ENCODE measurements at regions not wholly inside any gene's neighbourhood (a gene's known extent, or its start where the extent isn't known, plus 50 kb on each side); places are given as distances from the start of the nearest gene placed in this dataset.
"Not testable (repeated sequence)": the region's sequence is repeated elsewhere in the genome, so short reads cannot be mapped to it uniquely, and the experiment has no call there.

DNA sequence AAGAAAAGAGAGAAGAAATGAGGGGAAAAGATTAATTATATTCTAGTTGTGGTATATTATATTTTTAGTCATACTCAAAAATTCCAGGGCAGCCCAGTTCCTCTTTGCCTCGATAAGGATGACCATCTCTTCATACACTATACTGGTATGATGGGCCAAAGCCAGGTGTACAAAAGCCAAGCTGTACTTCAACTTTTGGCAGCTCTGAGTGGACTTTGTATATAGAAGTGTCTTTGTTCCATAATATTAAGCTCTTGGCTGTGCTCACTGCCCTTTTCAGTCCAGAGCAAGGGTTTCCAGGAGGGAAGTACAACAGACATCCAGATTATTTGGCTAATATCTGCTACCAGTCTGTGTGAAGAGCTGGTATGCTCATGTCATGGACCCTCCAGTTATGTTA, 934.3 kb upstream of the CDH10 start:
- intact Hi-C loops (cut with DNase I) = no loop called here
- DNase-seq (no peak), ATAC-seq (ENCODE audit: poor library complexity) (no peak)

DNA sequence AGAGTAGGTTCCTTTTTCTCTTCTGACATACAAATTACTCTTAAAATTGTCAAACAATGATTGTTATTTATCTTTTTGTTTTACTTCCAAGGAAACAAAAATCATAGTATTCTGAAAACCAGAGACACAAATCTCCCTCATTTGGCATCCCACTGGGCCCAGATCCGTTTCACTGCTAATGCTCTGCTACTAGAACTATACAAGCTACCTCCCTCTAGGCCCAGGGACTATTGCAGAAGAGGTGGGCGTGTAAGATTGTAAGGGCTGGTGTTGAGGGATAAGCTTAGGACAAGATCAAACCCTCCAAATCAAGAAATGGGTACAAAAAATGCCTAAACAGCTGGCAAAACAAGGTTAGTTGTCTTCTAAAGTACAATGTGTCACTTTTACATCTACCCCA, 928.9 kb upstream of the CDH10 start:
- ATAC-seq (ENCODE audit: poor library complexity) = no peak
- DNase-seq = no peak
- intact Hi-C loops (cut with DNase I) = no loop called here

DNA sequence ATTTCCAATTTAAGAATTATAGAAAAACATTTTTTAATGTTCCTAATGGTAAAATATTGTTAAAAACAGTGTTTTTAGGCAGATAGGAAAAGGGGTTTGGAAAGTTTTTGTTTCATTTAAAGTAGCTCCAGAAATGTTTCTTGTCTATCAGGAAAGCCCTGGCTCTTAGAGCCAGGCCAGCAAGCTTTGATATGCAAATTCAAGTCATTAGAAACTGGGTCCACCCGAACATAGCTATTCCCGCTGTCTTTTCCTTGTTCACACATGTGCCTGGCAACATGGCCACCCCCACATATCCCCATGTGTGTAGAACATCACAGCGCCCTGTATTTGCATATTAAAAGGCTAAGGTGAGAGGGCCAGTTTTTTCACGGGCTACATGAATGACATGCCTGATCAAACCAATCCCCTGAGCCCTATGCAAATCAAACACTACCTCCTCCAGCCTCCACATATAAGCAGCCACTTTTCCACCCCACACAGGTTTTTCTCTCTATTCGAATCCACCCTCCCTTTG, 925.3 kb upstream of the CDH10 start:
- ATAC-seq (ENCODE audit: poor library complexity) (no peak), DNase-seq (no peak)
- intact Hi-C loops (cut with DNase I) = no loop called here

DNA sequence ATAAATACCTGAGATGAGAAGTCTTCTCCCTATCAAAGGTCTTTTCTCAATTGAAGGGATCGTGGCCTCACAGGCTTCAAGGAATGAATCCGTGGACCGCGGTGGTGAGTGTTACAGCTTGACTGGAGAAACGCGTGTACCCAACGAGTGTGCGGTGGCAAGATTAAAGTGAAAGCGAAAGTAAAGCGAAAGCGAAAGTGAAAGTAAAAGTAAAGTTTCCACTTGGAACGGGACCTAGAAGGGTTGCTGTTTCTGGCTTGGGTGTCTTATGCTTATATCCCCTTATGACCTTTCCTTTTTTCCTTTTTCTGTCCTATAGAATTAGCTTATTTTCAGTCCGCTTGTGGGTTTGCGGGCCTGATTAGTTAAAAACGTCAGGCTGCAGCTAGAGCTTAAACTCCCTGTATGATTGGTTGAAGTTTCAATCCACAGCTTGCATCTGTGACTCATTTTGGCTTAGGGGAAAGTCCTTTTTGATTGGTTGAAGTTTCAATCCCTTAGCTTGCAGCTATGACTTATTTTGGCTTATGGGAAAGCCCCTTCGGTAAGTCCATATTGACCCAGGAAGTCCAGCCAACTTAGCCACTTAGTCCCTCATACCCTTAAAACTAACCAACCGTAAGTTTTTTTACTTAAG, 924.3 kb upstream of the CDH10 start:
- intact Hi-C loops (cut with DNase I) = no loop called here
- DNase-seq = no peak
- ATAC-seq (ENCODE audit: poor library complexity) = no peak

DNA sequence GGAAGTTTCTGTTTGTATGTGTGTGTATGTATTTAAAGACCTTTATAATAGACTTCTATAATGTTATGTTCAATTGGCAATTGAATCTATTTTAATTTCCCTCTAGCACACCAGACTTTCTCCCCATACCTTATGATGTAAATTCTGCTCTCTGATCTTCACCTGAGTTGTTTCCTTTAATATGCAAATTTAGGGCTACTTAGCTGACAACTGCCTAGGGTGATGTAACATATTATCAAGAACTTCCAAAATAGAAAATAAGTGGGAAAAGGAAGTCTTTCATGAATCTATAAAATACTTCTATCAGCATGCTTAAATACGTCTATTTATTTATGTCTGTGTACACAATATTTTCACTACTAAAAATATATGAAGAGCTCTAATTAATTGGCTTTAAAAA, 923.5 kb upstream of the CDH10 start:
- no peak for DNase-seq
- no peak for ATAC-seq (ENCODE audit: poor library complexity)
- intact Hi-C loops (cut with DNase I) = no loop called here

DNA sequence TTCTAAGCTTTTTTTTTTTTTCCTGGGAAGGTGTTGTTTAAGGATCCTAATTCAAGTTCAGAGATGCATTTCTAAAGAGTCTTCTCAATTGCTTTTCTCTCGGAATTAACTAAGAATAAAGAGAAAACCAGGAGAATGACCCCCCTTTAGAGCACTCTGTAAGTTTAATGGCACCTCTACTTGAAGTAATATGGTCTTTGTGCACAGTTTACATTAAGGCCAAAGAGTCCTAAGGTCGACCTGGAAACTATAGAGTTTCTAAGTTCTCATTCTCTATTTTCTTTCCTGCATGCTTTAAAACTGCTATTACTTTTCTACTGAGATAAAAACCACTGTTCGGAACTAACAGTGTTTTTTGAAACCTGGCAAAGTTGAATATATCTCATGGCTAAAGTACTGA, 923.1 kb upstream of the CDH10 start:
- no peak for ATAC-seq (ENCODE audit: poor library complexity)
- intact Hi-C loops (cut with DNase I) = no loop called here

DNA sequence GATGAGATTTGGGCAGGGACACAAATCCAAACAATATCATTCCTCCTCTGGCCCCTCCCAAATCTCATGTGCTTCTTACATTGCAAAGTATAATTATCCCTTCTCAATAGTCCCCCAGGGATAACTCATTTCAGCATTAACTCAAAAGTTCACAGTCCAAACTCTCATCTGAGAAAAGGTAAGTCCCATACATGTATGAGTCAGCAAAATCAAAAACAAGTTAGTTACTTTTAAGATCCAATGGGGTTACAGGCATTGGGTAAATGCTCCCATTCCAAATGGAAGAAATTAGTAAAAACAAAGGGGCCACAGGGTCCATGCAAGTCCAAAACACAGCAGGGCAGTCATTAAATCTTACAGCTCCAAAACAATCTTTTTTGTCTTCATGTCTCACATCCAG, 917.9 kb upstream of the CDH10 start:
- DNase-seq (no peak), ATAC-seq (ENCODE audit: poor library complexity) (no peak)
- intact Hi-C loops (cut with DNase I) = no loop called here

More for the DNA sequence above, 923.1 kb upstream of the CDH10 start:
- DNase-seq = no peak

DNA sequence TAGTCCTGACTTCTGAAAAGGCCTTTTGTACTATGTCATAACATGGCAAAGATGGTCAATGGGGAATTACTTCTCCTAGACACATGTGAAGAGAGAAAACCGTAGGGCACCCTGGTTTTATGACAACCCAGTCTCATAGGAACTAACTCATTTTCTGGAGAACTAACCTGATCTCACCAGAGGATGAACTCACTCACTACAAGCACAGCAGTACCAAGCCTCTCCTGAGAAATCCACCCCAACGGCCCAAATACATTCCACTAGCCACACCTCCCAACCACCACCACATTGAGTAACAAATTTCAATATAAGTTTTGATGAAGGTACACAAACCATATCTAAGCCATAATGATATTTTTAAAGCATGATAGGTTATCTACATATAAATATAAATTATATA, 909.3 kb upstream of the CDH10 start:
- no peak for DNase-seq
- no peak for ATAC-seq (ENCODE audit: poor library complexity)
- intact Hi-C loops (cut with DNase I) = no loop called here

DNA sequence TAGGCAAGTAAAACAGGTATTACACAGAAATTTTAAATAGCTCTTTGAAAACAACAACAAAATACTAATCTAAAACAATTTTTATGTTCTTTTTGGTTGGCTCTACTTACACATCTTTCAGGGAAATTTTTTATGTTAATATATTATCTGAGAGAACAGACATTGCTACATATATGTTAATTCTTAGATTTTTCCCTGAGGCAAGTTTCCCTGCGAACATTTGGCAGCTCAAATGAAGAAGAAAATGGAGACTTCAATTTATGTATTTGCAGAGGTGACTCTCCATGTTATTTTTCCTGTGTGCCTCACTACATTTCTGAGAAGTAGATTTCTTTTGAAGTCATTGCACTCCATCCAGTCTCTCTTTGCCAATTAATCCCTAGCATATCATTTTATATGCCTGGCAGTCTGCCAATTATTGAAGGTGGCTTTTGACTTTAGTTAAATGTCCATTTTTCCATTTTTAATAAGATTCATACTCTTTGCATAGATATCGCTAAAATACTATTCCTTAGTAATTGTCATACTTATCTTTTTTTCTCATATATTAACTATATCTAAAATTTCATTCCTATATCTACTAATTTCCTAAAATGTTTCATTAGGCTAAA, 908.2 kb upstream of the CDH10 start:
- intact Hi-C loops (cut with DNase I) = no loop called here
- DNase-seq = no peak
- ATAC-seq (ENCODE audit: poor library complexity) = no peak

DNA sequence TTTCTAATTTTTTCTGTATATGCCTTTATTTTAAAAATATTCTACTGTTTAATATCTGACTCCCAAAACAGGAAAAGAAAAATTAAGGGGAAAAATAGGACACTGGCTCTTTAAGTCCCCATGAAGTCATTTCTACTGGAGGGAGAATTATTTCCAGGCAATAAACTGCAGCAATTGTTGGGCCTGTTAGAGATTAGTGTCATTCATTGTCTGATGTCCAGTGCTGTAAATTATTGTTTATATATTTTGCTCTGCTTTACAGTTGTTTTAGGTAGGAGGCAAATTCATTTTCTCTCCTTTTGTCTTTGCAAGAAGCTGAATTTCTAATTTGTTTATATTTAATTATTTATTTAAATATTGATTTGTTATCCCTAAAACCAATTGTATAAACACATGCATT, 906.0 kb upstream of the CDH10 start:
- ATAC-seq (ENCODE audit: poor library complexity) (no peak), DNase-seq (no peak)
- intact Hi-C loops (cut with DNase I) = no loop called here

DNA sequence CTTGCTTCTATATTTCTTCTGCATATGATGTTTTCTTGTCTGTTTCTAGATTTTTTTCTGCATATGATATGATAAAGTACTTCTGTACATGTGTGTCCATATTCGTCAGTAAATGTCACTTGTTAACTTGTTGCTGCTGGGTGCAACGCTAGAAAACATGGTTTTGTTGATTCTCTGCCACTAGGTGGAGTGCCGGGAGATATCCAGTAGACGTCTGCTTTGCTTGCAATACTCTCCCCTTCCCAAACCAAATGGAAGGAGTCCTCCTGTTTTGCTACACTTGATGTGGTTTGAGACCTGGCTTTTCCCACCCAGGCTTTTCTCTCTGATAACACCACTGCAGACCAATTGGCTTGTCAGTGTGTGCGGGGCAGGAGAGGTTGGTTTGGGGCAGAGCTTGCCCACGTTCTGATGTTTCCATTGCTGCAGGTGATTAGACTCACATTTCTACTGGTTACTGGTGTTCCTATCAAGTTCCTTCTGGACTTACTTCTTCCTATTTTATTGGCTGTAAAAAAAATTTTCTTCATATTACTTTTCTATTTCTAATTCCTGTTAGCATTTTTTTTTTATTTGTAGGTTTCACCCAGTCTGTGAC, 900.0 kb upstream of the CDH10 start:
- intact Hi-C loops (cut with DNase I) = no loop called here
- no peak for ATAC-seq (ENCODE audit: poor library complexity)
- DNase-seq = no peak

DNA sequence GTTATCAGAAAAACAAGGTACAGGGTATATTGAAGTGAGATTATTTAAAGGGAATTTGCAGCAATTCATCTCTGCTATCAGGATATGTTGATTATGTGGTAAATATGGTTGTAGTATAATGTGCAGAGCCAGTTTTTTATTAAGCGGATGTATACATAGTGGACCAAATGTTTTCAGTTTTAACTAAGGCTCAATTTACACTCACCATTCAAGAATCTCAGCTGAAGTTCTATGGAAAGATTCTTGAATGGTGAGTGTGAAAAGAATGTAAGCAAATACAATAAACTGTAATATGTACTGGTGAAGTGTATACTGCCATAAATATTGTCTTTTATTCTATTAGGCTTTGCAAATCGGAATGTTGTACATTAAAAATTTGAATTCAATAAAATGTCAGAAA, 895.9 kb upstream of the CDH10 start:
- no peak for ATAC-seq (ENCODE audit: poor library complexity)
- no peak for DNase-seq
- intact Hi-C loops (cut with DNase I) = no loop called here

DNA sequence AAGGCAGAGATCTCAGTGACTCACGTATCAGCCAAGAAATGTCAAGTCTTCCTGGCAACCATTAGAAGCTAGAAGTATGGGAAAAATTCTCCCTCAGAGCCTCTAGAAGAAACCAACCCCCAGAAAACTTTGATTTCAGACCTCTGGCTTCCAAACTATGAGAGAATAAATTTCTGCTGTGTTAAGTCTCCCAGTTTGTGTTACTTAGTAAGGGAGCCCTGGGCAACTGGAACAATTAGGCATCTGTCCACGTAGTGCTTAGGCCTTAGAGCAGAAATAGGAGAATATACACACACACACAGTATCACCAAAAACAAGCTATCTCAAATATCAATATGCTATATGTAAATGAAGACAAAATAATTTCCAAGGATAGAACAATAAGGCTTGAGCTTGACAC, 894.8 kb upstream of the CDH10 start:
- intact Hi-C loops (cut with DNase I) = no loop called here
- DNase-seq = no peak
- no peak for ATAC-seq (ENCODE audit: poor library complexity)

DNA sequence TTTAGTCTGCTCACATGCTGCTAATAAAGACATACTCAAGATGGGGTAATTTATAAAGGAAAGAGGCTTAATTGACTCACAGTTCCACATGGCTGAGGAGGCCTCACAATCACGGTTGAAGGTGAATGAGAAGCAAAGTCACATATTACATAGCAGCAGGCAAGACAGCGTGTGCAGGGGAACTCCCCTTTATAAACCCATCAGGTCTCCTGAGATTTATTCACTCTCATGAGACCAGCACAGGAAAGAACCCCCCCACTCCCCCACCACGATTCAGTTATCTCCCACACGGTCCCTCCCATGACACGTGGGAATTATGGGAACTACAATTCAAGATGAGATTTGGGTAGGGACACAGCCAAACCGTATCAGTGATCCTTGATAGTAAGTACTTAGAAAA, 891.7 kb upstream of the CDH10 start:
- DNase-seq; intact Hi-C loops (cut with DNase I); ATAC-seq (ENCODE audit: poor library complexity): not testable (repeated sequence)

DNA sequence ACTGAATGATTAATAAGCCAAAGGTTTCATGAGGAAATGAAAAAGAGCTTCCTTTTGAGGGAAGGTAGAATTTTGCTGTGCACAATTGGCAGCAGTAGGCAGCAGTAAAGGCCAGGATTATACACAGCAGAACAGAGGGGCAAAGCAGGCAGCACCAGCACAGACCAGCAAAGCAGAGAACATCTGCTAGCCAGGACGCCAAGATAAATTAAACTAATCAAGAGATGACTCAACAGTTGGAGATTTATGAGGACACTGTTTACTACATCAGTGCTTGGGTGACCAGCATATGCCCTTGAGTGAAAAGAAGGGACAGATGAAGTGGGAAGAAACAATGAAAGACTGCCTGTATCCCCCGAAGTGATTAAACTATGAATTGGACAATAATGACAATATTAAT, 871.4 kb upstream of the CDH10 start:
- intact Hi-C loops (cut with DNase I) = no loop called here
- ATAC-seq (ENCODE audit: poor library complexity) (no peak), DNase-seq (no peak)

DNA sequence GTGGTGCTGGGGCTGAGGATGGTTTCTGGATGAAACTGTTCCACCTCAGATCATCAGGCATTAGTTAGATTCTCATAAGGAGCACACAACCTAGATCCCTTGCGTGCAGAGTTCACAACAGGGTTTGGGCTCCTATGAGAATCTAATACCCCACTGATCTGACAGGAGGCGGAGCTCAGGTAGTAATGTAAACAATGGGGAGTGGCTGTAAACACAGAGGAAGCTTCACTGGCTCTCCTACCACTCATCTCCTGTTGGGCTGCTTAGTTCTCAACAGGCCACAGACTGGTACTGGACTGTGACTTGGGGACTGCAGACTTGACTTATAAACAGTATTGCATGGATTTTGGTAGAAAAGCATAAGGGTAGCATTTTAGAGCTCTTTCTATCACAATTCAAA, 870.7 kb upstream of the CDH10 start:
- no peak for DNase-seq
- no peak for ATAC-seq (ENCODE audit: poor library complexity)
- intact Hi-C loops (cut with DNase I) = no loop called here

DNA sequence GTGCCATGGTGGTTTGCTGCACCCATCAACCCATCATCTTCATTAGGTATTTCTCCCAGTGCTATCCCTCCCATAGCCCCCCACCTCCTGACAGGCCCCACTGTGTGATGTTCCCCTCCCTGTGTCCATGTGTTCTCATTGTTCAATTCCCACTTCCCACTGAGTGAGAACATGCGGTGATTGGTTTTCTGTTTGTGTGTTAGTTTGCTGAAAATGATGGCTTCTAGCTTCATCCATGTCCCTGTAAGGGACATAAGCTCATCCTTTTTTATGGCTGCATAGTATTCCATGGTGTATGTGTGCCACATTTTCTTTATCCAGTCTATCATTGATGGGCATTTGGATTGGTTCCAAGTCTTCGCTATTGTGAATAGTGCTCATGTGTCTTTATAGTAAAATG, 865.9 kb upstream of the CDH10 start:
- DNase-seq; ATAC-seq (ENCODE audit: poor library complexity); intact Hi-C loops (cut with DNase I): not testable (repeated sequence)

DNA sequence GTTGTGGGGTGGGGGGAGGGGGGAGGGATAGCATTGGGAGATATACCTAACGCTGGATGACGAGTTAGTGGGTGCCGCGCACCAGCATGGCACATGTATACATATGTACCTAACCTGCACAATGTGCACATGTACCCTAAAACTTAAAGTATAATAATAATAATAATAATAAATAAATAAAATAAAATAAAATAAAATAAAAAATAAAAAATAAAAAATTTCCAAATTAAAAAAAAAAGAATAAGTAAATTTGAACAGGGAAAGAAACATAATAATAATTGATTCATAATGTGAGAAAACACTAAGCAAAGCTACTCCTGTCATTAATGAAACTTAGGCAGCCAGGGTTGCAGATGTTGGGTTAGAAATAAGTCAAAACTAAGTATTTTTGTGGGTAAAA, 863.2 kb upstream of the CDH10 start:
- intact Hi-C loops (cut with DNase I); ATAC-seq (ENCODE audit: poor library complexity); DNase-seq: not testable (repeated sequence)

DNA sequence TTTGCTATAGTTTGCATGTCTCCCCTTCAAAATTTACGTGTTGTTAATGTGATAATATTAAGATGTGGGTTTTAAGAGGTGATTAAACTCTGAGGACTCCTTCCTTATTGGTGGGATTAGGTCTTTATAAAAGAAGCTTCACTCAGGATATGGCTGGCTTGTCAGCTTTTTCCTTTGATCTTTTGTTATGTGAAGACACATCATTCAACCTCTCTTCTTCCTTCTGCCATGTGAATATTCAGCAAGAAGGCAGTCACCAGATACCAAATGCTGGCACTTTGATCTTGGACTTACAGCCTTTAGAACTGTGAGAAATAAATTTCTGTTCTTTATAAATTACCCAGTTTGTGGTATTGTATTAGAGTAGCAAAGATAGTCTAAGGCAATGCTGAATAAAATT, 855.9 kb upstream of the CDH10 start:
- no peak for DNase-seq
- ATAC-seq (ENCODE audit: poor library complexity) = no peak
- intact Hi-C loops (cut with DNase I) = no loop called here

DNA sequence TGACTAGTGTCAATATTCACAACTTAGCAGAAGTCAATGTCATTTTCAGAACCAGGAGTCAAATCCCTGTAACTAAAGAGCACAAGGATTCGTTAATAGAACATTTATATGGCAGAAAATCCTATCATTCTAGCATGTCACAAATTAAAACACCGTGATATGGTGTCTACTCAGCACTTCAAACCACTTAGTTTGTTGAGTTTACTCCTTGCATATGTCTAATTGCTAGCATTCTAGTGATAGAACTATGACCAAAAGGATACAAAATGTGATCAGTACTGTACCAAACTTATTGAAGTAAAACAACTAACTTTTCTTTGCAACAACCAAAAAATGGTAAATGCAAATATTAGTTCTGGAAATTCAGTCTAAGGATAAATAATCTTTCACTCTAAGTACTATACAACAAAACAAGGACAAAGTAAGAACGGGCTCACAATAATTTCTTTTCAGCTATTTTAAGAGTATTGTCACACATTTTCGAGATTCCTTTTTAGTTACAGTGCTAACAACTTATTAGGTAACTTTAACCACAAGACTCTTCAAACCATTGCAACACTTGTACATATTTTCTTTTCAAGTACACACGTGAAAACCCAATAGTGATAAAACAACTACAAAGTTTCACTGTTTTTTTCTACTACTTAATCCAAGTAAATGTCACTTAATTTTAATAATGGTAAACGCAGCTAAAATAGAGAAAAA, 845.2 kb upstream of the CDH10 start:
- ATAC-seq (ENCODE audit: poor library complexity) (no peak), DNase-seq (no peak)
- intact Hi-C loops (cut with DNase I) = no loop called here
